Esophagus mucosa (tissue), 1 donor: ENCODE measurements at regions not wholly inside any gene's neighbourhood (a gene's known extent, or its start where the extent isn't known, plus 50 kb on each side); places are given as distances from the start of the nearest gene placed in this dataset.
"Not testable (repeated sequence)": the region's sequence is repeated elsewhere in the genome, so short reads cannot be mapped to it uniquely, and the experiment has no call there.

Experiments
- ATAC-seq: fragments of 200-7000 bp; cut with Tn5 transposase; one replicate; pipeline ENCODE4 v1.9.1; 2020
- donor health status: DM: yes; HTN: yes; CAD: no.

DNA sequence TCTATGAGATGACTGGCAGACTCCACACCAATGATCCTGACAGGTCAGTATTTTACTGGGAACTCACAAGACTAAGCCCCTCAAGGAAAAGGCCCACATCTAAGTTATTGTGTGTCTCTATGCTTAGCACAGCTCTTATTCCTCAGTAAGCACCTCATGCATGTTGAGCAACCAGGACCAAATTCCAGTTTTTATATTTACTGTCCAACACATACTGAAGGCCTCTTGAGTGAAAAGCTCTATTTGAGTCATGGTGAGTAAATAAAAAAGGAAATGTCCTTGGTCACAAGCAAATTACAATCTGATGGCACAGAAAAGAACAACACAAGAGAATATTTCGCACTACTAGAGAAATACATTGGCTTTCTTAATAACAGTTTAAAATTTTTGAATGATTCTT lies 87.9 kb upstream of the ETAA1 start:
- ATAC-seq: no peak

DNA sequence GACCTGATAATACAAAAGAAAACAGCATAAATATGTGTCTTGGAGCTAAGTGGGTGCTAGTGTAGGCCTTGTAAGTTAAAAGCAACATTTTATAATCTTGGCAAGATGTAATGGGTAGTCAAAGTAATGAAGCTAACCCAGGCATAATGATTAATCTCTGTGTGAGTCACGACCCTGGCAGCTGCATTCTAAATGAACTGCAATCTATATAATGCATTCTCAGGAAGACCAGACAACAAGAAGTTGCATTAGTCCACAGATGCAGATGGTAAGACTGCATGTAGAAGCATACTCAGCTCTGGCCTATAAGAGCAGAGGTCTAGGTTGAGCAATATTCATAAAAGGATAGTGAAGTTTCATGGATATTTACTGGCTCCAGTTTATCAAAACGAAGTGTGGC lies 85.6 kb upstream of the ETAA1 start:
- peak; percentile 42 for ATAC-seq

DNA sequence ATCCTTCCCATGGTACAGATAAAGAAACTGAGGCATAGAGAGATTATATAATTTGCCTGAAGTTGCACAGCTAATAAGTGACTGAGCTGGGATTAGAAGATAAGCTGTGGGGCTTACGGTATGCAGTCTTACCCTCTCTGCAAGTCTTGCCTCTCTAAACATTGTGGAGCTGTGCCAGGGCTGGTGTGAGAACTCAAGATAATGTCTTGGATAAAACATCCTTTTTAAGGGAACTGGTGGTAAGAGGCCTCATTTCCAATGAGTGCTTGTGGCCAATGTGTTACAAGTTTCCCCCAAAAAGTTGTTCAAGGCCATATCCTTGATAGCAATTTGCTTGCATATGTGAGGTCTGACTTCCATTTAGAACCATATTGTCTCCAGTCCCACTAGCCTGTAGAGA lies 84.3 kb upstream of the ETAA1 start:
- no peak for ATAC-seq

DNA sequence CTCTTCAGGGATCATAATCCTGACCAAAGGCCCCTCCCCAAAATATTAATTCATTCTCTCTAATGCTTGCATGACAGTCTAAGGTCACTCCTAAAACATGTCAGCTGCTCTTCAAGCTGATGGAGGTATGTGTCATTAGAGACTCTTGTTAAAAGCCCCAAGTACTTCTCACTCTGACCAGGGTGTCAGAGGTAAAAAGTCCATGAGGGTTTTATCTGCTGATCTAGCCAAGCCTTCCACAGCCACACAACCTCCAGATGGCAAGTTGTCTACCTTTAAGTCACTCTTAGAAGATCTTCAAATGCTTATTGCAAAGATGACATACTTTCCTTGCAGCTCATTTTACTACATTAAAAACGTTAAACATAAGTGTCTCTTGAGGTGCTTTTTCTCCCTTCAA lies 83.6 kb upstream of the ETAA1 start:
- ATAC-seq: no peak

DNA sequence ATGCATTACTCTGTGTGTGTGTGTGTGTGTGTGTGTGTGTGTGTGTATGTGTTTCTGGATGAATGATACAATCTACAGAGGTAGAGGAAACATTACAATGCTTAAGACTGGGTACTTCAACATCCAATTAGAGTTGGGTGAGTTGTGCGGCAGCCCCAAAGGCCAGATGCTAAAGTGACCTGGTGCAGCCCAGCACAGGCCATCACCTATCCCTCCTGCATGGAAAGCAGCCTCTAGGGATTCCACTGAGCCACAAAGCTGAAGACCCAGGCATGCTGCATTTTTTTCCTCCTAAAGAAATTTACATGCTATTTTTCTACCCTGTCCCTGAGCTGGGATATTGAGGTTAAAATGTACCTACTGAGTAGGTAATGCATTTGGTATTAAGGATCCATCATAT lies 79.1 kb upstream of the ETAA1 start:
- ATAC-seq: no peak

DNA sequence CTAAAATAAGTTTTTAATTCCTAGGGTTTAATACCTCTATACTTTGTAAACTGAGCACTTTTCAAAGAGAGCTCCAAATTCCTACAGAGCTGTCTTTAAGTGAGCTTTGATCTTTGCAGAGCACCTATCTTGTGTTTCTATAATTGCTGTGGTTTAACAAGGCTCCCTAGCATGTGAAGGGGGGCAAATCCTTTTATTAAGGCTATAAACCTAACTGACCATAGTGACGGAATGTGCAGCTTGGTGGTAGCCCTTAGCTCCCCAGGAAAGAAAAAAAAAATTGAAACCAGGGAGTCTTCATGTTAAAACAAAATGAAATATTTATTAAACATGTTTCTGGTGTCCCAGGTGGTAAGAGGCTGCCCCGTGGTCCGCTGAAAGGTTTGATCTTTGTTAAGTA lies 78.6 kb upstream of the ETAA1 start:
- ATAC-seq: no peak

DNA sequence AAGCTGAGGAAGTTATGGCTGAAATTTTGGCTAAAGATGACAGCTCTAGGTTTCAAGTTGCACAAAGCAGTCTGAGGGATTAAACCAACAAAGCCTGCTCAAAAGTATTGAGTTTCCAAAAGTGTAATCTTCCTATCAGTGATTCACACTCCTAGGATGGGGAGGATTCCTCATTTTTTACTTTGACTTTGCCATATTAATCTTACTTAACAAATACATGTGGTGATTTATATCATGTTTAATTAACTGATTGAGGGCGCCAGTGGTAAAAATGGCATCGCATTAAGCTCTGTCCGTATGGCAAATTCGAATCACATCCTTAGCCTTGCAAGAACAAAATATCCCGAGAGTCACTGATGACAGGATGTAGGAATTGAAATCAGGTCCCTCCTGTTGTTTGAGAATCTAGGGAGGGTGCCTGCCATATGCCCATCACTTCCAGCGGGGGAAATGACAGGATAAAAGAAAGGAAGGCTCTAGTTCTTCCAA lies 78.1 kb upstream of the ETAA1 start:
- no peak for ATAC-seq

DNA sequence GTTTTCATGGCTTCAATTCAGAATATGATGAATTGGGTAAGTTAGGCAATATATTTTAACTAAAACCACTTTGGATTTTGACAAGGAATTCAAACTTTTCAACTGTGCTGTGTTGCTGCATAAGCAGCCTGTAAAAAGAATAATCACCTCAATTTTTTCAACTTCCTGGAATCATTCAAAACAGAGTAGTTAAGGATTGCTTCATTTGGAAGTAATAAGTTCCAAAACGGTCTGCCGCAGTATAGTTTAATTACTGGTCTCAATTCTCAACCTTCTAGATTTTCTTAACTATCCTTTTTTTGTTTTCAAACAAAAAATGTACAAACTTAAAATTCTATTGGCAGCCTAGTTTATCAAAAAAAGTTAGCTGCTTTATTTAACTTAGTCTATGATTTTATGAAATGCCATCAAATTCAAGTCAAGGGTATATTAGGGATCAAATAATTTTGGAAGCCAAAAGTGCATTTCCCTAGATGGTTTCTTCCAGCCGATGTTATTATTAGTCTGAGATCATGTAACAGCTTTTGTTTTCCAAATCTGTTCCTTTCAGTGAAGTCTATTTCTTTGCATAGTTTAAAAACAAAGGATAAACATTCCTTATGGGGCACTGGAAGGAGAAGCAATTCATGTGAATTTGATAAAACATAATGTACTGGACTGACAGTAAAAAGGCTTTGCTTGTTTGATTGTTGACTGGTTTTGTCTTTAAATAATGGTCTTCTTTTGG lies 76.1 kb upstream of the ETAA1 start:
- ATAC-seq: no peak

DNA sequence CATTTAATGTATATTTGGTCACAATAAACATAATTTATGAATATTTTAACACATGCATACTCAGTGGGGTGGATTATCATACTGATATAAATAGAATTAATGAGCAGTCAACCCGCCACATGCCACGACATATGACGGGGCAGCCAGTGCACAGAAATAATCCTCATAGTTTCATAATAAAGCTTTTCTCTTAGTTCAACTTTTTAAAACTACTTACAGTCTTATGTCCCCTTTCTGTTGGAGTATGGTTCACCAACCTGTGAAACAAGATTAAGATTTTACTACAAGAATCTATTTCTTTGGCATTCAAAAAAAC lies 75.6 kb upstream of the ETAA1 start:
- ATAC-seq: no peak

DNA sequence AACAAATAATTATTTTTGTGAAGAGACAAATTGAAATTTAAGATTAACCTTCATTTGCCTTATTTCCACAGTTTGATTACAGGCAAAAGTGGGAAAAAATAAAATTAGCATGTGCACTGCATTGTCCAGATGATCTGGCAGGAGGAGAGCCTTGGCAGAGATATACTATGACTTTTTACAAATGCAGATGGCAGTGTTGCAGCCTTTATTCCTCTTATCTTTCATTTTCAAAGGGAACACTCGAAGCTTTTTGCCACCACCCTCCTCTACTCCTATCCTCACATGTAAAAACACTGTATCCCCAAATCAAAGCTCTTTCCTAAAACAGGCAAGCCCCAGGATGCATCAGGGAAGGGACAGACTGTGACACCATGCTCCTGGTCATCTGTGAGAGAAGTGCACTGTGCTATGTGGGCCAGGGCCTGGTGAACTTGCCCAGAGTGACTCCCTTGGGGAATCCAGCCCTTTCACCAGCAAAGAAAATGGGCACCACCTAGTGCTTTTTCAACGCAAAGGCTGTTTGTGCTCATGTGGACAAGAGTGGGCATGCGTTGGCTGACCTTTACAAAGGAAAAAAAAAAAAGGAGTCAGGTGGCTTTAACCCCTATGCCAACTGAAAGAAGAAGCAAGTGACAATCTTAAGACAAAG lies 74.7 kb upstream of the ETAA1 start:
- peak; percentile 44 for ATAC-seq

DNA sequence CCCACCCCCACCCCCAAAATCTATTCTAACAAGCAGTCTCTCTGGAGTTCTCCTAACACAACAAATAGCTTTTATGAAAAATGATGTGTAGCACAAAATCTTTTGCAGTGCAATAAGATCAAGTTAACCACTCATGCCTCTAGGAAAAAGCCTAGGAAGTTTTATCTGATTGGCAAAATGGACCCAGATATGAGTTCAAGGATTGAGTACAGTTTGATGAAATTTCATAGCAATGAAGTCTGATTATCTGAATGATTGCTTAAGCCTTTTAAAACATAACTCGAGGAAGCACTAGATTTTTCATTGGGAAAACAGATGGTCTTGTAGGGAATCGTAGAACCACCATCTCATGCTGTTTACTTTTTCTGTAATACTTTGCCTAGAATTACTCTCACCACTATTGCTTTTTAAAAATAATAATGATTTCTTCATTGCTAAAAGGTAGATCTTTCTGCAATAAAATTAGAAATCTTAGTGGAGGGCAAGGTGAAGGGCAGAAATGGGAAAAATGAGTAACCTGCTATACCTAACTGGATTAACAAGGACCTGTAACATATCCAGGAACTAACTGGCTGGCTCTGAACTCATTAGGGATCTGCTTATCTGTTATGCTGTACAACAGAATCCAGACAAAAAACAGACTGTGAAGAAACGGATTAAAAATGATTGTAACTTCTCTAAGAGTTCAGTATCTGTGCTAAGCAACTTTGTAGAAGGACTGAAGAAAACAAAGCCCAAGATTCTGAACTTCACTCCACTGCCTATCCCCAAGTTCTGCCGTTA lies 73.7 kb upstream of the ETAA1 start:
- ATAC-seq: no peak

DNA sequence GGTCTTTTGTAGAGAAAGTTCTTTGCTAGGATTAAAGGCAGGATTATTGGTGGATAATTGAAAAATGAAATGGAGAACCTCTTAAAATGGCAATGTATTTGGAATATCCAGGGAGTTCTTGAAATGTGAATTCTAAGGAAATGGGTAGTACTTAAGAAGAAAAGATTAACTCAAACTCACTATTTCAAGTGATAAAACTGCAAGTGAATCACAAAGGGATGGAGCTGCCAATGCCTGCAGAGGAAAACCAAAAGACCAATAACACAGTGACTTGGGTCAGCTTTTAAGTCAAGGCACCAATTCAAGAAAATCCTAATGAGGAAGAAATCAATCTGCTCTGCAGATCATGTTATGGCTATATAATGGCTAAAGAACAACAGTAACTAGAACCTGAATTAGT lies 67.6 kb upstream of the ETAA1 start:
- no peak for ATAC-seq

DNA sequence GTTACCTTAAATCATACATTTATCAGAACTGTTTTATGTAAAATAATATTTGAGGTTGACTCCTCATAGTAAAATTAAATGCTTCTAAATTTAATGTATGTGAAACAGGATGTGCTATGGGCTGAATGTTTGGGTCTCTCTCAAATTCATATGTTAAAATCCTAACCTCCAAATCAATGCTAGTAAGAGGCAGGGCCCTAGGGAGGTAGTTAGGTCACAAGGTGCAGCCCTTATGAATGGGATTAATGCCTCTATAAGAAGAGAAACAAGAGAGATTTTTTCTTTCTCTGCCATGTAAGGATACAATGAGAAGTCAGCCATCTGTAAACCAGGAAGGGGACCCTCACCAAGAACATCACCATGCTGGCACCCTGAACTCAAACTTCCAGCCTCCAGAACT lies 67.2 kb upstream of the ETAA1 start:
- ATAC-seq: no peak

DNA sequence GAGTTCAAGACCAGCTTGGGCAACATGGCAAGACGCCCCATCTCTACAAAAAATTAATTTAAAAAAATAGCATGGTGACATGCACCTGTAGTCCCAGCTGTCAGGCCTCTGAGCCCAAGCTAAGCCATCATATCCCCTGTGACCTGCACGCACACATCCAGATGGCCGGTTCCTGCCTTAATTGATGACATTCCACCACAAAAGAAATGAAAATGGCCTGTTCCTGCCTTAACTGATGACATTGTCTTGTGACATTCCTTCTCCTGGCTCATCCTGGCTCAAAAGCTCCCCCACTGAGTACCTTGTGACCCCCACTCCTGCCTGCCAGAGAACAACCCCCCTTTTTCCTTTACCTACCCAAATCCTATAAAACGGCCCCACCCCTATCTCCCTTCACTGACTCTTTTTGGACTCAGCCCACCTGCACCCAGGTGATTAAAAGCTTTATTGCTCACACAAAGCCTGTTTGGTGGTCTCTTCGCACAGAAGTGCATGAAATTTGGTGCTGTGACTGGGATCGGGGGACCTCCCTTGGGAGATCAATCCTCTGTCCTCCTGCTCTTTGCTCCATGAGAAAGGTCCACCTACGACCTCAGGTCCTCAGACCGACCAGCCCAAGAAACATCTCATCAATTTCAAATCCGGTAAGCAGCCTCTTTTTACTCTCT lies 65.6 kb upstream of the ETAA1 start:
- ATAC-seq: not testable (repeated sequence)

DNA sequence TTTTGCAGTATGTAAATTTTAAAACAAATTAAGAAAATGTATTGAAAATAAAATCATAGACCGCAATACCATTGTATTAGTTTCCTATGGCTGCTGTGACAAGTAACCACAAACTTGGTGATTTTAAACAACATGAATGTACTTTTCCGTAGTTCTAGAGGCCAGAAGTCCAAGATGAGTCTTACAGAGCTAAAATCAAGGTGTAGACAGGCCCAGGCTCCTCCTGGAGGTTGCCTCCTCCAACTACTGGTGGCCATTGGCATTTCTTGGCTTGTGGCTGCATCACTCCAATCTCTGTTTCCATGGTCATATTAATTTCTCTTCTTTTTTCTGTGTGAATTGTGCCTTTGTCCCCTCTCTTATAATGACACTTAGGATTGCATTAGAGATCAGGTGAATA lies 59.2 kb upstream of the ETAA1 start:
- ATAC-seq: no peak

DNA sequence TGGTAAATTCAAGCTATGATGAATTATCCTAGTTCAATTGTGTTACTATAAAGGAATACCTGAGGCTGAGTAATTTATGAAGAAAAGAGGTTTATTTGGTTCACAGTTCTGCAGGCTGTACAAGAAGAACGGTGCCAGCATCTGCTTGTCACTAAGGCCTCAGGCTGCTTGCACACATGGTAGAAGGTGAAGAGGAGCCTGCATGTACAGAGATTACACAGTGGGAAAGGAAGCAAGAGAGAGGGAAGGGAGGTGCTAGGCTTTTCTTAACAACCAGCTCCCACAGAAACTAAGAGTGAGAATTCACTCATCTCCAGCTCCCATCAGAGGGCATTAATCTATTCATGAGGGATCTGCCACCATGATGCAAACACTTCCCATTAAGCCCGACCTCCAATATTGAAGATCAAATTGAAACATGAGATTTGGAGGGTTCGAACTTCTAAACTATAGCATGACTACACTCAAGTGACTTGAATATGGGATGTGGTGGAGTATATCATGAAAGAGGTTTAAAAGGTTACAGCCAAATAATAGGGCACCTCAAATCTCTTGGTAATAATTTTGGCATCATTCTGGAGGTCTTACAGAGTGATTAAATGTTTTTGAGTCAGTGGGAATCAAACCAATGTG lies 58.4 kb upstream of the ETAA1 start:
- no peak for ATAC-seq

DNA sequence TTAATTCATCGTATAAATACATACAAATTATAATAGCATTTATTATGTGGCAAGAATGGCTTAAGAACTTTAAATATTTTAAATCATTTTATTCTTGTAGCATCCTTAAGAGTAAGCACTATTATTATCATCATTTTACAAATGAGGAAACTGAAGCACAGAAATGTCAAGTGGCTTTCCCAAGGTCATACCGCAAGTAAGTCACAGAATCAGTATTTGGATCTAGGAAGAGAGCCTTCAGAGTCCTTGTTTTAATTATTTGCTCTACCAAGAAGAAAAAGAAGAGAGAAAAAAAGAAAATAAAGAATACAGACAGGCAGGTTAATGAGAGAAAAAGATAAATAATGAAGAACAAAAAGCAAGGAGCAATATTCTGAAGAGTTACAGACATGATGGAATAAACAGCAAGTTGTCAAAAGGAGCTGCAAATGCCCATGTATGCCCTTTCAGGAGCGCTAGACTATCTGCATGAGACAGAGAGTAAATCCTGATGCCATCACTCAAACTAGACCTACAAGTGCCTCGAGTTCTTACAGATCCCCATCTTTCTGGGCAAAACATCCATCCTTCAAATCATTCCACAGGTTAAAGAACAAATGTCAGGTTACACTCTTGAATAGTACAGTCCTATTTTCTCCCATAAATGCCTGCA lies 57.8 kb upstream of the ETAA1 start:
- ATAC-seq: no peak

DNA sequence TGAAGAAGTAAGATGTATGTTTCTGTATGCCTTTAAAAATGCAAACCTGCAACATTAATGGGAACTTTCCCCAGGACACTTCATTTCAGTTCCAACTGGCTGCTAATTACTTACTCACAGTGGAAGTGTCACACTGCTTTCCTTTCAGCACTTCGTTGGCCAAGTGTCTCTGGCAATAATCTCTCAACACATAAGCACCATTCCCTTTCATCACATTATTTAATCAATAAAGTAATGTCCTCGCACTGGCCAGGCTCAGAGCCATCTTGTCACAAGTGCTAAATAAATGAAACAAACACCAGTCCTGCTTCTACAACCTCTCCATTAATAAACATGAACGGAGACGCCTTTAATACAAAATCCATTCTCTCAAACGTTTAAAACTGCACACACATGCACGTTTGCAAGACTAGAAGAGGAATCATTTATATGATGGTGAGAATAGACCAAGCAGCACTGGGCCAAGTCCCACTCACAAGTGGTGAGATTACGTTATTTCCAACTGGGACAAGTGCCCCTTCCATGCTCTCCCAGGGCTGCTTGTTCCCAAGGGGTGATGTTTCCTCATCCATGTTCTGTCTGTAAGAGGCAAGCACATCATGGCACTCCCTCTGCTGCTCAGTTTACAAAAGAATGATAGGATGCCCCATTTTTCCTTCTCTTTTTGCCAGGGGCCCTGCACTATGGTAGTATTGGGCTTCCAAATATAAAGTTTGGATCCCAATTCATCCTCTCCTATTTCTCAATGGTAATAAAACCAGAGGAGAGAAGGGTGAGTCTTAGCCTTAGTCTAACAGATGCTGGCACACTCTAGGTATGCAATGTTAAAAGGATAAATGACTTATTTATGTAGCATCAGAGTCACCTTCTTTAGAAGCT lies 56.8 kb upstream of the ETAA1 start:
- ATAC-seq: no peak

DNA sequence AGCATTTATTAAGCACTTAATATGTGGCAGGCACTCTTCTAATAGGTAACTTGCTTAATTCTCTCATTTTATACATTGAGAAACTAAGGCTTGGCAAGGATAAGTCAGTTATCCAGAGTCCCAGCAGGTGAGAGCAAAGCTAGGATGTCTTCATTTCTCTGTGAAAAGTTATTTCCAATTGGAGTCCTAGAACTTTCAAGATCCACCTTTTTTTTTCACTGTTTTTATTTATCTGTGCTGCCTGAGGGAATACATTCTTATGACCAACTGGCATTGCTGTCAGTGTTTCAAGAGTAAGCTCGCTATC lies 56.2 kb upstream of the ETAA1 start:
- no peak for ATAC-seq

DNA sequence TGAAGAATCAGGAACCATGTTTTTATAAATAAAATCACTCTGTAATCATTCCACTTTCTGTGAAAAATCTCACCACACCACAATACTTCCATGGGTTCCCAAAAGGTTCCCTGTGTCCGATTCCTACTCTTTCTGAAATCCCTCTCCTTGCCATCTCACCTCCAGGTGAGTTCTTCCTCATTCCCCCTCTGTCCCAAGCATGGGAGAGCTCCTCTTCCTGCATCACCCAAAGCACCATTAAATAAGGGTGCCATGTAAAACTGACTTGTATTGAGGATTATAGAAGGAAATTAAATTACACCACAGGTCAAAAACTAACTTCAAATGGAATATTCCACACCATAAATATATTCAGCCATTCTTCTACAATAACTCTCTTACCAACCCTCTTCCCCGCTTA lies 55.8 kb upstream of the ETAA1 start:
- ATAC-seq: no peak

DNA sequence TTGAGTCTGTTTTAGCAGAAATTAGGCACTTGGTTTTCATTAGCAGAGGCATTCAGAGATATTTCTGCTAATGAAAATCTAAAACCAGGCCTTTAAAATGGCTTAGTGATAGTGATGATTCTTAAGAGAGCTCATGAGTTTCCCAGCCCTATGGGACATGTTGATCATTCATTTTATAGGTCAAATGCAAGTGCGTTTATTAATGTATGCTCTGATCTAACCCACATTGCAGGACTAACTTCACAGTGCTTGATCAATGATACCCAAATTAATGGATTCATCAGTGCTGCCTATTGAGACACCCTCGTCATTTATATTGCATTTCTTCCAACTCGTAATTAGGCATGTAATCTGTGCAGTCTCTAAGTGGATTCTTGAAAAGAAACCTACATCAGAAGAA lies 54.7 kb upstream of the ETAA1 start:
- no peak for ATAC-seq
